H9 (cell line): ENCODE measurements at regions not wholly inside any gene's neighbourhood (a gene's known extent, or its start where the extent isn't known, plus 50 kb on each side); places are given as distances from the start of the nearest gene placed in this dataset.

ENCODE experiments used
- DNase-seq: peaks from one replicate; pipeline ENCODE4 v3.0.0-alpha.2; 2017
- H2AFZ ChIP-seq: one replicate; pipeline ENCODE4 v1.6.1; 2013; ENCODE audit warnings: mild to moderate bottlenecking, low read length, control low read depth, moderate library complexity
- H2AK5ac ChIP-seq: 2 replicates; pipeline ENCODE4 v1.6.1; 2013; ENCODE audit warnings: low read length, control low read depth, mixed read lengths; ENCODE audit not compliant: insufficient read length
- H2BK120ac ChIP-seq: one replicate; pipeline ENCODE4 v1.6.1; 2013; ENCODE audit warnings: low read depth, mild to moderate bottlenecking, low read length, control low read depth, inconsistent platforms; ENCODE audit not compliant: poor library complexity, severe bottlenecking
- H2BK12ac ChIP-seq: 2 replicates; pipeline ENCODE4 v1.6.1; 2013; ENCODE audit warnings: low read length, control low read depth, mixed read lengths, low read depth; ENCODE audit not compliant: insufficient read length
- H2BK15ac ChIP-seq: 2 replicates; pipeline ENCODE4 v1.6.1; 2013; ENCODE audit warnings: low read depth, low read length, control low read depth
- H2BK20ac ChIP-seq: one replicate; pipeline ENCODE4 v1.6.1; 2013; ENCODE audit warnings: low read depth, mild to moderate bottlenecking, low read length, control low read depth, inconsistent platforms; ENCODE audit not compliant: poor library complexity, severe bottlenecking
- H2BK5ac ChIP-seq: 2 replicates; pipeline ENCODE4 v1.6.1; 2013; ENCODE audit warnings: low read length, control low read depth, mixed read lengths; ENCODE audit not compliant: insufficient read length
- H3K14ac ChIP-seq: 2 replicates; pipeline ENCODE4 v1.6.1; 2013; ENCODE audit warnings: low read length, control low read depth; ENCODE audit not compliant: insufficient read depth
- H3K18ac ChIP-seq: 2 replicates; pipeline ENCODE4 v1.6.1; 2013; ENCODE audit warnings: low read depth, mild to moderate bottlenecking, mixed read lengths, low read length, control low read depth; ENCODE audit not compliant: insufficient read length
- H3K23ac ChIP-seq: 2 replicates; pipeline ENCODE4 v1.6.1; 2013; ENCODE audit warnings: low read length, control low read depth, mixed read lengths, low read depth; ENCODE audit not compliant: insufficient read length
- H3K23me2 ChIP-seq: 2 replicates; pipeline ENCODE4 v1.6.1; 2013; ENCODE audit warnings: low read depth, mild to moderate bottlenecking, mixed read lengths, low read length, control low read depth; ENCODE audit not compliant: insufficient read length, poor library complexity, severe bottlenecking
- H3K27ac ChIP-seq: 2 replicates; pipeline ENCODE4 v1.5.1; 2013; ENCODE audit warnings: low read length, control low read depth, mixed read lengths, low read depth; ENCODE audit not compliant: insufficient read length
- H3K27me3 ChIP-seq: 2 replicates; pipeline ENCODE4 v1.6.1; 2013; ENCODE audit warnings: low read length, control low read depth, inconsistent platforms; ENCODE audit not compliant: insufficient read depth
- H3K4ac ChIP-seq: 2 replicates; pipeline ENCODE4 v1.6.1; 2013; ENCODE audit warnings: low read depth, mild to moderate bottlenecking, control low read depth, inconsistent platforms, low read length, moderate library complexity
- H3K4me1 ChIP-seq: 2 replicates; pipeline ENCODE4 v1.6.1; 2013; ENCODE audit warnings: low read length, control low read depth, inconsistent platforms; ENCODE audit not compliant: insufficient read depth
- H3K4me2 ChIP-seq: 2 replicates; pipeline ENCODE4 v1.6.1; 2013; ENCODE audit warnings: low read length, control low read depth, mixed read lengths; ENCODE audit not compliant: insufficient read length, insufficient read depth
- H3K56ac ChIP-seq: 2 replicates; pipeline ENCODE4 v1.6.1; 2013; ENCODE audit warnings: low read depth, mild to moderate bottlenecking, mixed read lengths, low read length, control low read depth; ENCODE audit not compliant: insufficient read length
- H3K79me1 ChIP-seq: 2 replicates; pipeline ENCODE4 v1.6.1; 2013; ENCODE audit warnings: low read depth, mild to moderate bottlenecking, moderate library complexity, low read length, control low read depth, inconsistent platforms; ENCODE audit not compliant: insufficient read depth, poor library complexity, severe bottlenecking
- H3K79me2 ChIP-seq: 2 replicates; pipeline ENCODE4 v1.6.1; 2013; ENCODE audit warnings: low read length, control low read depth, inconsistent platforms; ENCODE audit not compliant: insufficient read depth
- H3K9ac ChIP-seq: 2 replicates; pipeline ENCODE4 v1.6.1; 2013; ENCODE audit warnings: low read length, control low read depth, mixed read lengths; ENCODE audit not compliant: insufficient read length; ENCODE audit errors: extremely low read depth
- H3K9me3 ChIP-seq: one replicate; pipeline ENCODE4 v1.6.1; 2013; ENCODE audit warnings: low read depth, low read length, inconsistent platforms; ENCODE audit not compliant: control insufficient read depth
- H3T11ph ChIP-seq: one replicate; pipeline ENCODE4 v1.6.1; 2013; ENCODE audit warnings: mild to moderate bottlenecking, low read length, control low read depth, inconsistent platforms
- H4K20me1 ChIP-seq: one replicate; pipeline ENCODE4 v1.6.1; 2013; ENCODE audit not compliant: control insufficient read depth, insufficient read length, insufficient read depth
- H4K5ac ChIP-seq: 2 replicates; pipeline ENCODE4 v1.6.1; 2013; ENCODE audit warnings: low read depth, mild to moderate bottlenecking, mixed read lengths, low read length, control low read depth; ENCODE audit not compliant: insufficient read length
- H4K8ac ChIP-seq: replicated peaks from 2 replicates; pipeline ENCODE4 v1.6.1; 2013; ENCODE audit warnings: low read length, control low read depth, mixed read lengths, low read depth; ENCODE audit not compliant: insufficient read length
- H4K91ac ChIP-seq: 2 replicates; pipeline ENCODE4 v1.6.1; 2013; ENCODE audit warnings: low read depth, mild to moderate bottlenecking, moderate library complexity, mixed read lengths, low read length, control low read depth; ENCODE audit not compliant: insufficient read length
- H3K27ac Mint-ChIP-seq, 3 experiments: 2 replicates in 2 of 3; 3 replicates in 1 of 3; pipeline ENCODE4 v1.8.0; 2020 to 2021; ENCODE audit warnings: mixed read lengths in 3 of 3, mild to moderate bottlenecking in 1 of 3, moderate library complexity in 1 of 3
- H3K27me3 Mint-ChIP-seq: 2 replicates; pipeline ENCODE4 v1.8.0; 2021; ENCODE audit warnings: low read depth, mild to moderate bottlenecking, moderate library complexity, mixed read lengths
- H3K36me3 Mint-ChIP-seq, 3 experiments: 2 replicates in 2 of 3; 3 replicates in 1 of 3; pipeline ENCODE4 v1.8.0; 2020 to 2021; ENCODE audit warnings: low read depth in 3 of 3, mixed read lengths in 3 of 3; ENCODE audit not compliant: insufficient read depth in 1 of 3
- H3K4me1 Mint-ChIP-seq, 2 experiments: 2 replicates each; pipeline ENCODE4 v1.8.0; 2020; ENCODE audit warnings: mixed read lengths in 2 of 2
- H3K4me3 Mint-ChIP-seq, 2 experiments: 2 replicates in 1 of 2; 3 replicates in 1 of 2; pipeline ENCODE4 v1.8.0; 2020 to 2021; ENCODE audit warnings: mild to moderate bottlenecking in 2 of 2, mixed read lengths in 2 of 2, moderate library complexity in 1 of 2
- H3K9me3 Mint-ChIP-seq, 2 experiments: 2 replicates in 1 of 2; 3 replicates in 1 of 2; pipeline ENCODE4 v1.8.0; 2020; ENCODE audit warnings: mild to moderate bottlenecking in 2 of 2, mixed read lengths in 2 of 2, moderate library complexity in 1 of 2
- WGBS: extraction: QIAGEN DNeasy Blood & Tissue Kit; methylation state at CpG from one replicate; pipeline ENCODE4 v1.1.7; 2013; ENCODE audit warnings: missing lambda C conversion rate, low lambda C conversion rate, mixed read lengths; ENCODE audit not compliant: insufficient read length; ENCODE audit errors: extremely low coverage; 5-methylcytosine and 5-hydroxymethylcytosine counted together
- TF ChIP-seq, protein P1 (sequence below): fragments of 200-600 bp; sonication (generic); conservative IDR thresholded peaks from 3 replicates; pipeline ENCODE4 v1.8.0; 2021; ENCODE audit warnings: antibody characterized with exemption, mild to moderate bottlenecking

DNA sequence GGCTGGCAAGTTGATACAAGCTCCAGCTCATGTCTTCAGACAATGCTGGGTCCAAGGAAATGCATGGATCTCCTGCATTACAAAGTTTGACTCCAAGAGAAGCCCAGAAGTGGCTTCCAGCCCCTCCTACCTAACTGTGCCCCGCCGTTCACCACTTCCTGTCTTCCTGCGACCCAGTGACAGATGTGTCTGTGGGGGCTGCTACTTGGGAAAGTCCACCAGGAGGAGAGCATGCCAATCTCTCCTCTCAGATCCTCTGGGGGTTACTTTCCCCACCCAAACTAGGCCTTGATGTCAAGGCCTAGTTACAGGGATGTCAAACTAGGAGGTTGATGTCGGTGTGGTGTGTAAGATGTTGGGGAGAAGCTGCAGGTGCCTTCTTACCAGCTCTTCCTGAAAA, 133.6 kb upstream of the RASGRP1 start:
- H4K5ac ChIP-seq: no peak overlapping the region
- peaks cover 2% of the 10 kb centered on the region for H3K23me2 ChIP-seq
- H4K20me1 ChIP-seq: no peaks in the 10 kb centered on the region
- Mint-ChIP-seq H3K4me1 (peaks cover 10 to 12% of the 10 kb centered on the region in 2 experiments), H3K4me3 (no peak overlapping the region), H3K27ac (no peak overlapping the region), H3K9me3 (peaks cover 0 to 4% of the 10 kb centered on the region in 2 experiments; a peak in 1 of 5 replicates), H3K27me3 (no peaks in the 10 kb centered on the region), H3K36me3 (peaks cover 0 to 3% (median 0%) of the 10 kb centered on the region in 3 experiments; a peak in 1 of 7 replicates)
- no peak overlapping the region for H3K56ac ChIP-seq
- H2AFZ ChIP-seq: no peak overlapping the region
- no peak overlapping the region for H2BK5ac ChIP-seq
- H2AK5ac ChIP-seq: no peak overlapping the region
- H3K23ac ChIP-seq: no peak overlapping the region
- no peak overlapping the region for H4K91ac ChIP-seq
- TF ChIP-seq, protein P1, sequence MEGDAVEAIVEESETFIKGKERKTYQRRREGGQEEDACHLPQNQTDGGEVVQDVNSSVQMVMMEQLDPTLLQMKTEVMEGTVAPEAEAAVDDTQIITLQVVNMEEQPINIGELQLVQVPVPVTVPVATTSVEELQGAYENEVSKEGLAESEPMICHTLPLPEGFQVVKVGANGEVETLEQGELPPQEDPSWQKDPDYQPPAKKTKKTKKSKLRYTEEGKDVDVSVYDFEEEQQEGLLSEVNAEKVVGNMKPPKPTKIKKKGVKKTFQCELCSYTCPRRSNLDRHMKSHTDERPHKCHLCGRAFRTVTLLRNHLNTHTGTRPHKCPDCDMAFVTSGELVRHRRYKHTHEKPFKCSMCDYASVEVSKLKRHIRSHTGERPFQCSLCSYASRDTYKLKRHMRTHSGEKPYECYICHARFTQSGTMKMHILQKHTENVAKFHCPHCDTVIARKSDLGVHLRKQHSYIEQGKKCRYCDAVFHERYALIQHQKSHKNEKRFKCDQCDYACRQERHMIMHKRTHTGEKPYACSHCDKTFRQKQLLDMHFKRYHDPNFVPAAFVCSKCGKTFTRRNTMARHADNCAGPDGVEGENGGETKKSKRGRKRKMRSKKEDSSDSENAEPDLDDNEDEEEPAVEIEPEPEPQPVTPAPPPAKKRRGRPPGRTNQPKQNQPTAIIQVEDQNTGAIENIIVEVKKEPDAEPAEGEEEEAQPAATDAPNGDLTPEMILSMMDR: no peak
- no peaks in the 10 kb centered on the region for H3K27me3 ChIP-seq
- H3K4ac ChIP-seq: no peak overlapping the region
- H3K27ac ChIP-seq: no peak overlapping the region
- no peak overlapping the region for H3T11ph ChIP-seq
- H3K4me2 ChIP-seq: no peak overlapping the region
- no peaks in the 10 kb centered on the region for H3K79me1 ChIP-seq
- no peaks in the 10 kb centered on the region for H3K9me3 ChIP-seq
- H3K18ac ChIP-seq: no peak overlapping the region
- H4K8ac ChIP-seq: no peak overlapping the region
- no peaks in the 10 kb centered on the region for H3K4me1 ChIP-seq
- H3K79me2 ChIP-seq: no peaks in the 10 kb centered on the region
- DNase-seq: no peak
- H3K14ac ChIP-seq: no peak overlapping the region
- no peak overlapping the region for H2BK15ac ChIP-seq
- no peak overlapping the region for H3K9ac ChIP-seq
- H2BK120ac ChIP-seq: no peak overlapping the region
- H2BK12ac ChIP-seq: no peak overlapping the region
- WGBS: no CpG with 5 or more reads among the region's 4 CpGs
- H2BK20ac ChIP-seq: no peak overlapping the region
